22Rv1 (cell line): ENCODE measurements at regions not wholly inside any gene's neighbourhood (a gene's known extent, or its start where the extent isn't known, plus 50 kb on each side); places are given as distances from the start of the nearest gene placed in this dataset.

Experiments used
- CTCF ChIP-seq: fragments of 450-650 bp; IDR thresholded peaks from 2 replicates; pipeline ENCODE4 v1.5.1; 2017; ENCODE audit warnings: mild to moderate bottlenecking
- ZFX ChIP-seq: fragments of 450-650 bp; IDR thresholded peaks from 2 replicates; pipeline ENCODE4 v1.6.1; 2017; ENCODE audit warnings: antibody characterized with exemption, borderline replicate concordance

- TF ChIP-seq CTCF, result no peak
- TF ChIP-seq ZFX, result no peak
These were observed 154.4 kb upstream of the HES1 start for GRCh38 chr3:193981504-193981903.
